EL (cell line): ENCODE measurements at regions not wholly inside any gene's neighbourhood (a gene's known extent, or its start where the extent isn't known, plus 50 kb on each side); places are given as distances from the start of the nearest gene placed in this dataset.
"Not testable (repeated sequence)": the region's sequence is repeated elsewhere in the genome, so short reads cannot be mapped to it uniquely, and the experiment has no call there.

ENCODE experiments used
- DNase-seq: peaks from one replicate; pipeline ENCODE4 v3.0.0-alpha.2; 2016

- no peak for DNase-seq
These were observed 91.8 kb upstream of the NEDD4L start for GRCh38 chr18:57951999-57952774.

GRCh38 chr18:57951117-57951796 lies 92.8 kb upstream of the NEDD4L start:
- DNase-seq: peak; percentile 17

GRCh38 chr18:57950542-57950941 lies 93.5 kb upstream of the NEDD4L start:
- peak; percentile 56 for DNase-seq

- DNase-seq: not testable (repeated sequence)
These were observed 94.7 kb upstream of the NEDD4L start for GRCh38 chr18:57949335-57949734.

- no peak for DNase-seq
These were observed 96.9 kb upstream of the NEDD4L start for GRCh38 chr18:57947117-57947516.

- DNase-seq: peak; percentile 61
These were observed 100.3 kb upstream of the NEDD4L start for GRCh38 chr18:57943723-57944122.

- DNase-seq: no peak
These were observed 101.5 kb upstream of the NEDD4L start for GRCh38 chr18:57942493-57942892.

GRCh38 chr18:57941841-57942489 lies 102.1 kb upstream of the NEDD4L start:
- DNase-seq: no peak

GRCh38 chr18:57940166-57940660 lies 103.8 kb upstream of the NEDD4L start:
- DNase-seq: no peak

GRCh38 chr18:57934375-57934774 lies 109.7 kb upstream of the NEDD4L start:
- DNase-seq: not testable (repeated sequence)

- DNase-seq: no peak
These were observed 113.0 kb upstream of the NEDD4L start for GRCh38 chr18:57931038-57931437.

- DNase-seq: no peak
These were observed 113.5 kb upstream of the NEDD4L start for GRCh38 chr18:57930476-57930875.

GRCh38 chr18:57929922-57930321 lies 114.1 kb upstream of the NEDD4L start:
- DNase-seq: no peak

GRCh38 chr18:57928466-57928865 lies 115.6 kb upstream of the NEDD4L start:
- DNase-seq: no peak

- DNase-seq: no peak
These were observed 116.5 kb upstream of the NEDD4L start for GRCh38 chr18:57927511-57927910.

- DNase-seq: peak; percentile 84
These were observed 118.3 kb upstream of the NEDD4L start for GRCh38 chr18:57925706-57926105.

GRCh38 chr18:57923611-57924010 lies 120.4 kb upstream of the NEDD4L start:
- no peak for DNase-seq

- DNase-seq: no peak
These were observed 119.8 kb upstream of the ATP8B1 start for GRCh38 chr18:57922885-57923284.

- DNase-seq: peak; percentile 45
These were observed 118.6 kb upstream of the ATP8B1 start for GRCh38 chr18:57921708-57922107.

GRCh38 chr18:57920036-57920435 lies 116.9 kb upstream of the ATP8B1 start:
- no peak for DNase-seq

GRCh38 chr18:57918601-57919000 lies 115.5 kb upstream of the ATP8B1 start:
- no peak for DNase-seq

GRCh38 chr18:57916684-57917083 lies 113.6 kb upstream of the ATP8B1 start:
- no peak for DNase-seq

- peak; percentile 40 for DNase-seq
These were observed 112.9 kb upstream of the ATP8B1 start for GRCh38 chr18:57915865-57916582.
